Islet of Langerhans (tissue), 1 donor: ENCODE measurements at regions not wholly inside any gene's neighbourhood (a gene's known extent, or its start where the extent isn't known, plus 50 kb on each side); places are given as distances from the start of the nearest gene placed in this dataset.

ENCODE experiments used
- FAIRE-seq: peaks from one replicate; lab custom pipeline; 2011; peaks lifted over from hg19 to GRCh38; lab: Jason Lieb, UNC

DNA sequence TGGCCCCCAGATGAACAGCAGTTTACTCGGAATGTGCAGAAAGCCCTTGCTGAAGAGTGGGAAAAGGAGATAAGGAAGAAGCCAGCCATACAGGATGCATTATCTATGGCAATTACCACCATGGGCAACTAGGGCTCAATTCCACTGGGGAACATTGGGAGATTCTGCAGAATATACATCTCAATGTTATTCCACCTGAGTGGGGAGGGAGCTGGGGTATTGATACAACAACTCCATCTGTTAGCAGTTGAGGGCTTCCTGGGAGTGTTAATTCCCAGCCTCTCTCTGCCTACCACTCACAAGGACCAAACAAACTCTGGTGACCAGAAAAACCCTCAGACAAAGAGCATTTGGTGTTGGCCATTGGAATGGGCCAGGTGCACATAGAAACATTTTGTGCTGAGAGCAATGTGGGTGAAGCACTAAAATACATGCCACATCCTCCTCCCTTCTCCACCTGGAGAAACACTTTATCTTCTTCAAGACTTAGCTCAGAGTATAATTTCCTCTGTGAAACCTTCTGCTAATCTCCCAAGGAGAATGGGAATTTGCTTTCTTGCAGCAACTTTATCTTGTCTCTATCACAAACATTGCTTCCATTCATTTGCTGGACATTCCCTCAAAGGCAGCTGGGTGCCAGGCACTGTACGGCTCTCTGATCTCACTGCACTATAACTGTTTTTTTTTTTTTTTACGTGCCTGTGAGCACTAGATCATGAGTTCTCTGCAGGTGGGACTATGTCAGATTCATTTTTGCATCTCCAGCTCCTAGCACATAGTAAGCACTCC is 292.2 kb downstream of the MN1 start:
- no peak for FAIRE-seq

DNA sequence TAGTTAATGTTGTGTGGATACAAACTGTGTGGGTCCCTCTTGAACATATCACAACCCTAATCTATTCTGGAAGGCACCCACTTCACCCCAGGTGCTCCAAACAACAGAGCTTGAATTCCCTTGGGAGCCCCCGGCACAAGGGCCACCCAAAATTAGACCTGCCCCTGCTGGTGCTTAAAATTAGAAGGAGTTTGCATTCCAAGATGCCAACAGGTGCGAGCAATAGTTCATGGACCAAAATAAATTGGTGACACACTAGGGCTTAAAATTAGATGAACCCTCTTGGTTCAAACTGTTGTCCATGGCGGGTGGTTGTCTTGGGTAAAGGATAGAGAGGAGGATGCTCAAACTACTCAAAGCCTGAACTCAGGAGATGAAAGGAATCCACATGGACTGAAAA is 291.5 kb downstream of the MN1 start:
- no peak for FAIRE-seq

DNA sequence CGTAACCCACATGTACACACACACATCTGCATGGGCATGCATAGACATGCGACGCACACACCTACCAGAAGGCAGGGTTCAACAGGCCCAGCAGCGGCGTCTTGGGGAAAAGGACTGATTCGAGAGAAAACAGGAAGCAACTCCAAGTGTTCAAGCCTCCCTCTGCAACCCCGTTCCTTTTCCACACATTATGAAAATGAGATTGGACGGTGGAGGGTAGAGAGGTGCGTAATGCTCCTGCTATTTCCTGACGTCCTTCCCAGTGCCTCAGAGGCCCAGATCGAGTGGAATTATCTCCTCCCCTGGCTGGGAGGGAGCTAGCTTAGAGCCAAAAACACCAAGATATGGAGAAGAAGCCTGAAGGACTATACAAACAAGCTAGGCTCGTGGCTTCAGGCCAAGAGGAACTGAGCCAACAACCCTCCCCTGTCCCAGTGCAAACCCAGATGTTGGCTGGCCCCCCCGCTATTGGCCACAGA is 289.2 kb downstream of the MN1 start:
- FAIRE-seq, result no peak

DNA sequence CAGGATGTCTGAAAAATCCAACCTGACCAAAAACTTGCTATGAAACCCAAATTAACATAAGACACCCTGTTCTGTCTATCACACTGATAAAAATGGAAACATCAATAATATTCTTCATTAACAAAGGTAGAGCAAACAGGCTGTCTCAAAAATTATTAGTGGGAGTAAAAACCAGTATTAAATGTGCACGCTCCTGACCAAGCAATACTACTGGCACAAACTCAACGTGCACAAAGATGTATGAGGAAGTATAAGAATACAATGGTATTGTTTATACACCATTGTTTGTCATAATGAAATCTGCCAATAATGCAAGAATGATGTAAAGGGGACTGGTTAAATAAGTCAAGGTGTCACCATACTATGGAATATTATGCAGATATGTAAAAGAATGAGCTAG is 288.5 kb downstream of the MN1 start:
- FAIRE-seq, result no peak

DNA sequence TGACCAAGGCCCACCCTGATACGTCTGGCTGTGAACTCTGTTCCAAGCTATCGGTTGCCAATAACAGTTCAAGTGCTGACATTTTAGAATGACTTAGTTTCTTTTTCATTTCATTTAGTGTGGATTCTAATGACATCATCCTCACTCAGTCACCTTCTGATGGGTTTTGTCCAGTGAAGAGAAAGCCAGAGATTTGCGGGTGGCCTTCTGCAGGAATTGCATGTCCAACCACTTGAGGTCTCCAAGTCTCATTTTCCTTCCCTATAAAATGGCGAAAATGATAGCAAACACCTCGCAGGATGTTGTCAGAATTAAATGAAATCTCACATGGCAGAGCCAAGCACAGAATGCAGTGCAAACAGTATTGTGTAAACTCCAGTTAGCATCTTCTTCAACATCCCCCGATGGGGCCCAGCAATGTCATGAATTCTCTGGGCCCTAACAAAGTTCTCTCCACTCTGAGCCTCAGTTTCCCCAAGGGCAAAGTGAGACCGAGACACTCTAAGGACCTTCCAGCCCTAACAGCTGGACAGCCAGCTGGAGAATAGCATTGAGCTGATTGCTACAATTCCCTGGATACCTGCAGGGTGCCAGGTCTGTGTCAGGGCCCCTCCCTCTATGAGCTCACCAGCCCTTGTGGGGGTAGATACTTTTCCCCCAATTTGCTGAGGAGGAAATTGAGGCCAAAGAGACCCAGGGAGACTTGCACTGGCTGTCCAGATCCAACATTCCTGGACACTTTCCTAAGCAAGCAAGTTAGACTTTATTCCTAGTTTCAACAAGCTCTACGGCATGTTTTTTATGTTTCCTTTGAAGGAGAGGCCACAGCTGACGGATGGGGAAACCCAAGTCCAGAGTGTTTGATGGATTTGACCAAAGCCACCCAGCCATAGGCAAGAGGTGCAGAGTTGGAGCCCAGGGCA is 286.7 kb downstream of the MN1 start:
- FAIRE-seq, result no peak

DNA sequence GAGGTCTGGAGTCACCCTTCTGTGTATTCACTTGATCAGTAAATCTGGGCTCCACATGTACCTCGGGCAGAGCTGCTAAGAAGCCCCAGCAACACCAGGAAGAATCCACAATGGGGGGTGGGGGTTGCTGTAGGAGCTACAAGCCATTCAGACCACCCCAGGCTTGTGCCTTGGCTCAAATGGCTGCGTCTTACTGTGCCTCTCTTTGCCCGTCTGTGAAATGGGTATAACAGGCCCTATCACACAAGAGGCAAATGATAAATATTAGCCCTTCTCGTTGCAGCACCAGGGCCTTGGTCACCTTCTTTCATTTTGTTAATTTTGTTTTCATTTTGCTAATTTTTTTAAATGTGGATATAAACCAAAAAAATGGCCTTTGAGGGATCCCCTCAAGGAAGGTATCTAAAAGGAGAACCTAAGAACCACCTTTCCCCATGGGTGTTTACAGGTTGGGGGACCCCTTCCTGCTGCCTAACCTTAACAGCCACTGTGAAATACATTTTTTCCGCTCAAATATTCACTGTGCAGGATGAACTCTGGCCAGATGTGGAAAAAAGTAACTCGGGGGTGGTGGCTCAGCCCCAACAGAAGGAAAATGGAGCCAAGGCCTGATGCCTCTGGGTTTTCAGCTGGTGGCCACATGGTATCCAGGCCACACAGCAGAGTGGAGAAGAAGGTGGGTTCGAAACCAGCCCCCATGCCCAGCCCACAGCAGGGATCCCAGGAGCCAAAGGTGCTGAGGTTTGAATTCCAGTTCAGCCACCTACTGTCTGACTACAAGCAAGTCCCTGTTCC is 284.0 kb downstream of the MN1 start:
- no peak for FAIRE-seq

DNA sequence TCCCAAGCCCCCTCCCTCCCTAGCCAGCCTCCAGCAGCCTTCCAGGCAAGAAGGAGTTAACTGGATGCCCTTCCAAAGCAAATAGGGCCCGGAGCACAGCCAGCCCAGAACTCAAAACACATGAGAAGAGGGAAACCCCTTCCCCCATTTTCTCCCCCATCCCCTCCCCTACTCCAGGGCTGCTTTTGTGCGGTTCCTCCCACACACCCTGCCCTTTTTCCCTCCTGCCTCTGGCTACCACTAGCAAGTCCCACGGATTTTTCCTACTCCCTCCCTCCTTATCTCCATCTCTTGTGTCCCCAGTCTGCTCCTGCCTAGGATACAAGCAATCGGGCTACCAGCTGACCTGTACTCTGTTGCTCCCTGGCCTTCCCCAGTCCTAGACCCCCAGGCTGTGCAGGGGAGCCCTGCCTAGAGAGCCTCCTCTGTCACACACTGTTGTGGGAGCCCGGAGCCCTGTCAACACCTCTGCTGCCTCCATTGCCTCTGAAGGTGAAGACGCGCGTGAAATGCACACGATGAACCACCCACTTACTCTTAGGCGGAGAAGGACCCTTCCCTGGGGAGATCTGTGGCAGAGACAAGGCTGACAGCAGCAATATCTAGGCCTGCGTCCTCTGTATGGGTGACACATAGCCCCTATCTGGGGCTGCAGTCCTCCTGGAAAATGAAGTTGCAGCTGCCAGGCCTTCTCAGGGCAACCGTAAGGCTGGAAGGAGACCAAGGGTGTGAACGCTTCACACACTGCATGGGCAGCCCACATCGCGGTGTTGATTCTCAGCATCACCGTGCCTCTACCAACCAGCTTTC is 282.8 kb downstream of the MN1 start:
- FAIRE-seq, result no peak

DNA sequence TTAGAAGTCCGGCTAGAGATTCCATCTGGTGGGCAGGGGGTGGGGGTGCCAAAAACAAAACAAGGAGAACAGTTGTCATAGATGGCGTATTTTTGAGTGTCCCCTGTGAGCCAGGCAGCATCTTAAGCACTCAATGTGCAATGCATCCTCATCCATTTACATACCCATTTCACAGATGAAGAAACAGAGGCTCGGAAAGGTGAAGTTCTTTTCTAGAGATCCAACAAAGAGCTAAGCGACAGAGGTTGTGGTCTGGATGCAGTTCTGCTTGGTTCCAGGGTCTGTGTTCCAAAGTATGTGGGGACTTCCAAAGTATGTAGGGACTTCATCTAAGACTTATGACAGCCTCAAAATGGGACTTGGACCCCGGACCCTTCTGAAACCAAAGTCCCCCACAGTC is 277.8 kb downstream of the MN1 start:
- no peak for FAIRE-seq

DNA sequence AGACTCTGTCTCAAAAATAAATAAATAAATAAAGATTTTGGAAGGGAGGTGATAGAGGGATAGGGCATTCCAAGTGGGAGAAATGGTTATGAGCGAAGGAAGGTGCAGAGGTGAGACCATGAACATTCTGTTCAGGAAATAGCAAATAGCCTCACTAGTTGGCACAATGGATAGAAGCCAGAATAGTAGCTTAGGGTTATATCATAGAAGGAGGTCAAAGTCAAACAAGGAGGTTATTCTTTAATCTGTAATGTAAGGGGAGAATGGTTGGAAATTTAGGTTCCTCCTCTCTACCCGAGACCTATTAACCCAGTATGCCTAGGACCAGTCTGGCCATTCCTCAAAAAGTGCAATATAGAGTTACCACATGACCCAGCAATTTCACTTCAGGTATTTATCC is 275.8 kb downstream of the MN1 start:
- FAIRE-seq, result no peak

DNA sequence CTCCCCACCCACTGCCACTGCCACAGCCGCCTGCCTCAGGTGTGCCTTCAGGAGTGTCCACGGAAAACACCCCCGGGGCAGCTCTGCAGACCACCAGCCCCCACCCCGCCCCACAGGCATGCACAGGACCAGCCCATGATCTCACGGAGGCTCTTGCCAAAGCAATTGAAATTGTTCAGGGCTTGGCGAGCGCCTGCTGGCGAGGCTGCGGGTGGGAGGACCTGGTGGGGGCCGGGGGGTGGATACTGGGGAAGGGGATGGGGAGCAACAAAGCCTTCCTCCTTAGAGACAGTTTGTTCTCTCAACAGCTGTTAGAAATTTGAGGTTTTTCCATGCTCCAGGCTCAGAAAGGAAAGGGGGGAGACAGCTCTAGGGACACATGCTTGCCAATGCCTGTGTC is 274.7 kb downstream of the MN1 start:
- FAIRE-seq, result no peak

DNA sequence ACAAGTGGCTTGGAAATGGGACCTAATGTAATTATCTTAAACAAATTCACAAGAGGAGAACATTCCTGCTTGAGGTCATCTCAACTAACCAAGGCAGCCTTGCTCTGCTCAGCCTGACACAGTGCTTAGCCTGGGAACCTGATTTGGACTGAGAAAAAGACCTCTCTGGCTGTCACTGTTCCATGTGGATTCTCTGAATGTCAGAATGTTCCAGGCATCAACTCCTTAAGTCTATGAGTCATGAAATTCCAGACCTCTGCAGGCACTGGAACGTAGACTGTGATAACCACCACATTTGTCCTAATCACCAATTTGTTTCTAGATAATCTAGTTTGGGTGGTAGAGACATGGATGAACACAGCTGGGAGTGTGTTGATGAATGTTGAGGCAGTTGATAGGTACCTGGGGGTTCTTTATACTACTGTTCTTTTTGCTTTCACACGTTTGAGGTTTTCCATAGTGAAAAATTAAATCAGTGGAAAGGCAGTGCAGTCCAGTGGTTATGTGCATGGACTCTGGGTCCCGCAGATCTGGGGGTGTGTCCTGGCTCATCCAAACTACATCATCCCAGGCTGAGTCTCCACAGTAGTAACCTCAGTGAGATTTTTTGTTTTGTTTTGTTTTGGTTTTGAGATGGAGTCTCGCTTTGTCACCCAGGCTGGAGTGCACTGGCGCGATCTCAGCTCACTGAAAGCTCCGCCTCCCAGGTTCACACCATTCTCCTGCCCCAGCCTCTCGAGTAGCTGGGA is 269.6 kb downstream of the MN1 start:
- FAIRE-seq, result no peak

DNA sequence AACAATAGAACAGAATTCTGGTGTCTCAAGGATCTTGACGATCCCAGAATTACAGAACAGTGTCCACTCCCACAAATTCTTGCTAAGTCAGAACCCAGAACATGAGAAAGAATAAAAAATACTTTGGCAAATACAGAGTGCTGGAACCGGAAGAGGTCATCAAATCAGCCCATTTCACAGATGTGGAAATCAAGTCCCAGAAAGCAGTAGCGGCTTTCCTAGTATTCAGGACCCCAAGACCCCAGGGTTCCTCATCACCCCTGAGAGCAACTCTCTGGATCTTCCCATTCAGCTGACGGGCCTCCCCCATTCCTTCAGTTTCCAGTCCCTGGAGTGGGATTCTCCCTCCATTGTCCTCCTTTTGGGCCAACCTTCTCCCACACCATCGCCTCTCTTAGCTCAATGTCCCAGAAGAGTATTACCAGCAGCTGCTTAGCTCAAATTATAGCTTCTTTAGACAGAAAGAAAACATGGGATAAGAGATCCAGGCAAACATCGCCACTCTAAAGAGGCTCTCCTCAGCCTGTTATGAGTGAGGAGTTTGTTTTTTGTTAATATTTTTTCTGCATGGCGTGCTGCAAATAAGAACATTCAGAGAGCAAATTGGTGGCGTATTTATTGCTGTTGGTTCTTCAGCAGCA is 268.3 kb downstream of the MN1 start:
- no peak for FAIRE-seq

DNA sequence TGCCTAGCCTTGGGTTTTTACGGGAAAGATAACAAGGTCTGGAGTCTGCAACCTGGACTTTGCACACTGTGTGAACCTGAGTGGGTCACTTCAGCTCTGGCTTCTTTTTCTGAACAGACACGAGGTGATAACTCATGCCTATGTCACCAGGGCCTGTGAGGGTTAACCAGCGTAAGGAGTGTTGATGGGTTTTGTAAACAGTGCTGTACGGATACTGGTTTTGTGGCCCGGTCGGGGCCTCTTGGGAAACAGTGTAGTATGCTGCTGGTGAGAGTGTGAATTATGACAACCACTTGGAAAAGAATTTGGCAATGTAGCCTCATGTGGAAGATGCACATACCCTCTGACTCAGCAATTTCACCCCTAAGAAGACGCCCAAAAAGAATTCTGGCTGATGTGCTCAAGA is 266.8 kb downstream of the MN1 start:
- FAIRE-seq, result no peak

DNA sequence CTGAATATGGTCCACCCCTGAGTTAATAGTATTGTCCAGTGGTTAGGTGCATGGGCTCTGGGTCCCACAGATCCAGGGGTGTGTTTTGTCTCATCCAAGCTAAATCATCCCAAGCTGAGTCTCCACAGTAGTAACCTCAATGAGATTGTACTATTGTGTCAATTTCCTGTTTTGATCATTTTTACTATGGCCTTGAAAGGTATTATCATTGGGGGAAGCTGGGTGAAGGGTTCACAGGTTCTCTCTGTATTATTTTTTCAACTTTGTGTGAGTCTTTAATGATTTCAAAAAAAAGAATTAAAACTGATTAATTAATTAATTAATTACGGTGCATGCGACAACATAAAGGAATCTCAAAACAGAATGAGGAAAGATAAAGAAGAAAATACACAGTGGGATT is 266.1 kb downstream of the MN1 start:
- FAIRE-seq, result no peak

DNA sequence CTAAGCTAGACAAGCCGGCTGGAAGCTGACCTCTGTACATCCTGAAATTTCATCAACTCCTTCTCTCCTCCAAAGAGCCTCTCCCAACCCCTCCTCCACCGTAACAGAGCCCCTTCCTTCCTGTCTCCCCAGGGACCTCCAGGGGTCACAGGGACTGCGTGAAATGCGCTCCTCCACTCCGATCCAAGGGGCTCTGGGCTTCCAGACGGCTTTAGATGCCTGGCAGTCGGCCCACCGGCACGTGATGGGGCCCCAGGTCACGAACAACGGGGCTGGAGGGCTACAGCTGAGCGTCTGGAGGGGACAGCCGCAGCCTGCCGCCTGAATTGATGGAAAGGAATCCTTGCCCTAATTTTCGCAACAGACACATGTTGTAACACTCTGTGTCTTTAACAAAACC is 264.1 kb downstream of the MN1 start:
- no peak for FAIRE-seq

DNA sequence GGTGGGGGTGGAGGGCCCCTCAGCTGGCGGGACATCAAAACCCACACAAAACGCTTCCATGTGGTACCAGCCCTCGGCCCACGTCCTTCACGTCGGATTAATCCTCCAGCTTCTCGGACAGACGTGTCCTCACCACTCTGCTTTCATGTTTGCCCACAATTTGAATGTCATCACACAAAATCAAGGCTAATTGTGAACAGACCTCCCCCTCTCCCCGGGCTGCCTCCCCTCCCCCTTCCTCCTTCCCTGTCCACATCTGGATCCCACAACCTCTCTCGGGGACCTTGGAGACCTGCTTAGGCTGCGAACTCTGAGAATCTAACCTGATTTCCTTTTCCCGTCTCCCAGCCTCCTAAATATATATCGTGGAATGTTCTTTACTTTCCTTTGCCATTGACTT is 262.9 kb downstream of the MN1 start:
- FAIRE-seq, result no peak

DNA sequence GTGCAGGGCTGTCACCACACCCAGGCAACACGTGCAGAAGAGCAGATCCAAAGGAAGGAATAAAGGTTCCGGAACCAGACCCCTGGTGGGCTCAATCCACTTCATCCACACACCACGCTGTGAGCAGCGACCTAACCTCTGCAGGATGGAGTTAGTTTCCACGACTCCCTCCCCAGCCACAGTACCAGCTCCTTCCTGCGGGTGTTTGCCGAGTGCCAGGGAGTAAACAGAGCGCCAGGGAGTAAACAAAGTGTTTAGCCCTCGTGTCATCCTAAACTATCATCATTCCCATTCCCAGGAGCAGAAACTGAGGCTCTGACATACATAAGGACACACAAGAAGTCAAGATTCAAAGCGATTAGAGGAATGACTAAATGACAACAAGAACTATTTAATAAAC is 261.3 kb downstream of the MN1 start:
- FAIRE-seq, result no peak

DNA sequence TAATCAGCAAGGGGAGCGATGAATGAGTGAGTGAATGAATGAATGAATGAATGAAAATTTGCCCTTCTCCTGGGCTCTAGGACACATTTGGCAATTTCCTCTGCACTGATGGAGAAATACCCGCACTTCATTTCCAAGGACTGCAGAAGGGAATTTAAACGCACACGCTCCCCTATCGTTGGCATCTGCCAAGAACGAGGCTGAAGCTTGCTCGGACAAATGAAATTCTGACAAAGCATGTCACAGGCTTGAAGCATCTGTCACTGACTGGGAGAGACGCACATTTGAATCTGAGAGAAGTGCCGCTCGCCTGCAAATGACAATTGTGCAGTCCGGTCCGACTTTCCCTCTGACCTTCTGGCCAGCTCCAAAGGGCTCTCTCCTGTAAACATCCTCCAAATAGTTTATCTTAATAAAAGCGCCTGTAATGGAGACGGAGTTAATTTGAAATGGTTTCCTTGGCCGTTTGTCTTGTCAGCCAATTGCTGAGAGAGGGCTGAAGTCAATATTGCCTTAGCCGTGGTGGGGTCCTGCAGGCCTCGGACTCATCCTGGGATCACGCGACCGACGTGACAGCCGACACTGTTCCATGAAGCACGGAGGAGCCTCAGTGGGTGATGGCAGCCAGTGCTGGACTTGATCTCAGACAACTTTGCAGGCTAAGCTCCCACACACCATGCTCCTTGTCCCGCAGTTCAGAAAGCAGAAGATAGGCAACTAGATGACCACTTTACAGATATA is 260.7 kb downstream of the MN1 start:
- FAIRE-seq, result no peak

DNA sequence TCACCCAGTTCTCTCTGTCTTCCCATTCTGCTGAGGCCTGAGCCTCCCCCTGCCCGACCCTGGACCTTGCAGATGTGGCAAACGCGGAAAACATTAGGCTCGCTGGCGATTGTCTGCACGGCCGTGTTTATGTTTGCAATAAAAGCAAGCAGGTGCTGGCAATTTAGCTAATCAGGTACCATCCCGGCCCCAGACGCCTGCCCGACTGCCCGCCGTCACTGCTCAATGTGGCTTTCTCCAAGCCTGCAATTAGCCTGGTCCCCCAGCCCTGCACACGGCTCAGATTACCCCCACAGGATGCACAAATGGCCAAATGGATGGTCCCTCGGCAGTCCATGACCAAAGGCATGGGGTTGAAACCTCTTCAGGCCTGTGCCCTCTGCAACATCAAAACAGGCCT is 259.7 kb downstream of the MN1 start:
- FAIRE-seq, result no peak

DNA sequence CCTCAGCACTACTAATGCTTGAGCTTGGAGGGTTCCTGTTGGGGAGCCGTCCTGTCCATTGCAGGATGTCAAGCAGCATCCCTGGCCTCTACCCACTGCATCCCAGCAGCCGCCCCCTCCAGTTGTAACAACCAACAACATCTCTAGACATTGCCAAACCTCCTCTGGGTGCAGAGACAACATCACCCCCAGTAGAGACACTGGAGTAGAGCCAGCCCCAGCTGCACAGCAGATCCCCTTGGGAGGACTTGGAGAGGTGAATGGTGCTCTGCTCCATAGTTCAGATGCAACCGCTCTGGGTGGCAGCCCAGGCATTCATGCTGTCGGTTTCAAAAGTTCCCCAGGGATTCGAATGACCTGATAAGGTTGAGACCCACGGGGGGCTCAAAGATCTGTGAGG is 259.0 kb downstream of the MN1 start:
- no peak for FAIRE-seq
